CD4-positive, alpha-beta T cell treated with Interleukin-1 beta for 1 hour (primary cell): ENCODE measurements at regions not wholly inside any gene's neighbourhood (a gene's known extent, or its start where the extent isn't known, plus 50 kb on each side); places are given as distances from the start of the nearest gene placed in this dataset.

ENCODE experiments used
- DNase-seq, 2 donors: peaks; one replicate each; pipeline ENCODE4 v3.0.0-alpha.2; 2020 to 2022

- no peak for DNase-seq
Measured at GRCh38 chr2:12269041-12269972, 447.4 kb upstream of the TRIB2 start.

GRCh38 chr2:12270876-12271588 is 445.7 kb upstream of the TRIB2 start:
- no peak for DNase-seq

- no peak for DNase-seq
Measured at GRCh38 chr2:12271589-12271984, 445.1 kb upstream of the TRIB2 start.

GRCh38 chr2:12273111-12273510 is 443.6 kb upstream of the TRIB2 start:
- no peak for DNase-seq

- no peak for DNase-seq
Measured at GRCh38 chr2:12274591-12274990, 442.1 kb upstream of the TRIB2 start.

- no peak for DNase-seq
Measured at GRCh38 chr2:12277241-12278034, 439.3 kb upstream of the TRIB2 start.

GRCh38 chr2:12278217-12278750 is 438.5 kb upstream of the TRIB2 start:
- DNase-seq, result no peak

- no peak for DNase-seq
Measured at GRCh38 chr2:12282780-12283695, 433.7 kb upstream of the TRIB2 start.

GRCh38 chr2:12284037-12284436 is 432.7 kb upstream of the TRIB2 start:
- no peak for DNase-seq

GRCh38 chr2:12284487-12284886 is 432.2 kb upstream of the TRIB2 start:
- DNase-seq, result no peak

GRCh38 chr2:12286347-12286746 is 430.4 kb upstream of the TRIB2 start:
- DNase-seq, result no peak

- DNase-seq, result no peak
Measured at GRCh38 chr2:12287220-12287751, 429.4 kb upstream of the TRIB2 start.

GRCh38 chr2:12288048-12288447 is 428.7 kb upstream of the TRIB2 start:
- no peak for DNase-seq

GRCh38 chr2:12289120-12289802 is 427.5 kb upstream of the TRIB2 start:
- no peak for DNase-seq

GRCh38 chr2:12291303-12291702 is 425.4 kb upstream of the TRIB2 start:
- no peak for DNase-seq

- DNase-seq, result peak in 1 of 2 donors; percentile 5
Measured at GRCh38 chr2:12293874-12294273, 422.9 kb upstream of the TRIB2 start.

GRCh38 chr2:12295856-12296519 is 420.7 kb upstream of the TRIB2 start:
- no peak for DNase-seq

- no peak for DNase-seq
Measured at GRCh38 chr2:12296915-12297314, 419.8 kb upstream of the TRIB2 start.

GRCh38 chr2:12298352-12298751 is 418.4 kb upstream of the TRIB2 start:
- DNase-seq, result no peak

GRCh38 chr2:12299431-12299830 is 417.3 kb upstream of the TRIB2 start:
- DNase-seq, result no peak
